ENCODE measurements at regions not wholly inside any gene's neighbourhood (a gene's known extent, or its start where the extent isn't known, plus 50 kb on each side); places are given as distances from the start of the nearest gene placed in this dataset.

GRCh38 chr2:60318544-60318943, 234.9 kb downstream of the BCL11A start:
- no peak for DNase-seq

- no peak for DNase-seq
Measured at GRCh38 chr2:60317844-60318243, 235.6 kb downstream of the BCL11A start.

- DNase-seq = no peak
Measured at GRCh38 chr2:60317034-60317386, 236.4 kb downstream of the BCL11A start.

GRCh38 chr2:60316381-60317033, 236.9 kb downstream of the BCL11A start:
- no peak for DNase-seq

GRCh38 chr2:60313470-60314172, 239.8 kb downstream of the BCL11A start:
- no peak for DNase-seq

GRCh38 chr2:60312618-60313017, 240.8 kb downstream of the BCL11A start:
- no peak for DNase-seq

GRCh38 chr2:60311524-60311923, 241.9 kb downstream of the BCL11A start:
- DNase-seq = no peak

GRCh38 chr2:60309941-60310660, 243.4 kb downstream of the BCL11A start:
- DNase-seq = no peak

- DNase-seq = no peak
Measured at GRCh38 chr2:60309336-60309735, 244.1 kb downstream of the BCL11A start.

- no peak for DNase-seq
Measured at GRCh38 chr2:60306267-60306861, 247.1 kb downstream of the BCL11A start.

GRCh38 chr2:60303680-60304079, 249.8 kb downstream of the BCL11A start:
- no peak for DNase-seq

GRCh38 chr2:60302377-60303126, 250.9 kb downstream of the BCL11A start:
- no peak for DNase-seq

- DNase-seq = no peak
Measured at GRCh38 chr2:60301726-60302125, 251.7 kb downstream of the BCL11A start.

GRCh38 chr2:60299179-60299578, 254.3 kb downstream of the BCL11A start:
- DNase-seq = no peak

GRCh38 chr2:60298006-60298696, 255.3 kb downstream of the BCL11A start:
- DNase-seq = no peak

GRCh38 chr2:60297296-60298005, 256.0 kb downstream of the BCL11A start:
- no peak for DNase-seq

- no peak for DNase-seq
Measured at GRCh38 chr2:60296219-60296955, 257.1 kb downstream of the BCL11A start.

GRCh38 chr2:60295636-60295962, 257.9 kb downstream of the BCL11A start:
- DNase-seq = no peak

- DNase-seq = no peak
Measured at GRCh38 chr2:60294901-60295635, 258.4 kb downstream of the BCL11A start.

GRCh38 chr2:60292242-60292641, 261.2 kb downstream of the BCL11A start:
- no peak for DNase-seq

All from CD4-positive, alpha-beta T cell treated with Interleukin-17A for 4 hours (primary cell).